ENCODE measurements at regions not wholly inside any gene's neighbourhood (a gene's known extent, or its start where the extent isn't known, plus 50 kb on each side); places are given as distances from the start of the nearest gene placed in this dataset.

- WGBS, 2 experiments (ENCODE audit: extremely low coverage in 1 of 2, insufficient coverage in 1 of 2, insufficient read length in 1 of 2, insufficient replicate concordance in 2 of 2, low coverage in 1 of 2, low lambda C conversion rate in 2 of 2, missing lambda C conversion rate in 1 of 2): 76% methylated on average over 2 of the region's 2 CpGs; no CpG with 5 or more reads in 1 of the 2 experiments
- no peak overlapping the region for H3K56ac ChIP-seq (replicated peaks; ENCODE audit: insufficient read length, low read depth, low read length)
- TF ChIP-seq JUND (IDR thresholded peaks at IDR 0.05; ENCODE audit: low read length) (no peak), CTCF (IDR thresholded peaks at IDR 0.05; ENCODE audit: control extremely low read depth in 1 of 3, insufficient read depth in 1 of 3, low read depth in 1 of 3, low read length in 3 of 3) (peak in 2 of 3 experiments; percentile 17; a peak in 2 of 4 replicates), RAD21 (IDR thresholded peaks at IDR 0.05 in 1 of 2, conservative IDR thresholded peaks at IDR 0.05 in 1 of 2; ENCODE audit: low read depth in 2 of 2, low read length in 2 of 2) (peak; percentile 42 to 58)
Observed at GRCh38 chrX:137651647-137652046, 85.7 kb downstream of the ZIC3 start.

More at GRCh38 chrX:137651647-137652046, 85.7 kb downstream of the ZIC3 start:
- ChIA-PET POLR2A (ENCODE audit: partially characterized antibody) (no interaction called here), CTCF (ENCODE audit: partially characterized antibody) (no interaction called here)
- H4K91ac ChIP-seq (replicated peaks; ENCODE audit: insufficient read length, low read length): no peak overlapping the region
- H3K9ac ChIP-seq (replicated peaks in 1 of 4; ENCODE audit: extremely low read depth in 1 of 4, low read depth in 3 of 4, low read length in 3 of 4): no peak overlapping the region
- no peak overlapping the region for H3K23ac ChIP-seq (ENCODE audit: insufficient read length)
- no peak overlapping the region for H2AK5ac ChIP-seq (ENCODE audit: low read depth, low read length)
- H4K5ac ChIP-seq (ENCODE audit: insufficient read length, low read depth, low read length): no peak overlapping the region
- H3K4me2 ChIP-seq (ENCODE audit: insufficient read depth in 1 of 2, low read depth in 2 of 2, low read length in 2 of 2): no peak overlapping the region
- H2BK120ac ChIP-seq (replicated peaks; ENCODE audit: low read depth, low read length): no peak overlapping the region
- H2BK15ac ChIP-seq (ENCODE audit: low read length): no peak overlapping the region
- FAIRE-seq: peak; percentile 79
- H4K8ac ChIP-seq (ENCODE audit: extremely low read depth, insufficient read depth, low read length): no peak overlapping the region
- no peak overlapping the region for H2BK20ac ChIP-seq (ENCODE audit: low read length)
- no peaks in the 10 kb centered on the region; a peak in 1 of 7 replicates for H3K27me3 ChIP-seq (replicated peaks in 1 of 4; ENCODE audit: control insufficient read depth in 3 of 4, extremely low read depth in 1 of 4, insufficient read depth in 3 of 4, low read length in 3 of 4)
- DNase-seq (ENCODE audit: low read depth in 1 of 2, low spot score in 2 of 2): no peak
- H2BK12ac ChIP-seq (ENCODE audit: low read depth, low read length): no peak overlapping the region
- no peak overlapping the region for H3K27ac ChIP-seq (ENCODE audit: low read depth, low read length)
- H3K4me1 ChIP-seq (replicated peaks in 1 of 4; ENCODE audit: control insufficient read depth in 3 of 4, insufficient read depth in 4 of 4, low read length in 3 of 4): no peaks in the 10 kb centered on the region
- H3K23me2 ChIP-seq (ENCODE audit: low read depth, low read length): no peaks in the 10 kb centered on the region; the same call in 1 of the 2 replicates
- no peak overlapping the region for H2AFZ ChIP-seq (ENCODE audit: low read length)
- H3K9me3 ChIP-seq (ENCODE audit: insufficient read depth in 2 of 2, low read depth in 1 of 2, low read length in 1 of 2): no peaks in the 10 kb centered on the region
- no peak overlapping the region for H3K4me3 ChIP-seq (ENCODE audit: extremely low read depth in 1 of 4, insufficient read depth in 2 of 4, low read depth in 3 of 4, low read length in 4 of 4)
- H3K14ac ChIP-seq (ENCODE audit: insufficient read length): no peak overlapping the region
- no peaks in the 10 kb centered on the region for H3K79me2 ChIP-seq (ENCODE audit: control insufficient read depth in 1 of 2, insufficient read depth in 2 of 2, low read length in 2 of 2)
- H3K4ac ChIP-seq (replicated peaks; ENCODE audit: insufficient read length, low read depth, low read length): no peak overlapping the region
- H2BK5ac ChIP-seq (ENCODE audit: low read depth, low read length): no peak overlapping the region
- H4K20me1 ChIP-seq (replicated peaks in 1 of 2; ENCODE audit: control insufficient read depth in 1 of 2, insufficient read depth in 2 of 2, low read length in 2 of 2): no peaks in the 10 kb centered on the region
- no peak overlapping the region for H3K18ac ChIP-seq (ENCODE audit: extremely low read depth, low read length)
- H3K36me3 ChIP-seq (ENCODE audit: control insufficient read depth in 2 of 4, insufficient read depth in 4 of 4, low read length in 3 of 4): no peaks in the 10 kb centered on the region
- no peaks in the 10 kb centered on the region for H3K79me1 ChIP-seq (ENCODE audit: low read depth, low read length)
